Peyer's patch (tissue), 4 donors: ENCODE measurements at regions not wholly inside any gene's neighbourhood (a gene's known extent, or its start where the extent isn't known, plus 50 kb on each side); places are given as distances from the start of the nearest gene placed in this dataset.

Source experiments
- POLR2A ChIP-seq, 2 donors: fragments of 450-650 bp; IDR thresholded peaks; one replicate each; pipeline ENCODE4 v1.5.1; 2017; ENCODE audit warnings: antibody characterized with exemption in 2 of 2, mild to moderate bottlenecking in 2 of 2, moderate library complexity in 2 of 2
- TF ChIP-seq, protein P1 (sequence below), 6 experiments: fragments of 450-650 bp in 4 of 6; fragments of 200-600 bp in 2 of 6; sonication (generic) in 1 of 6; IDR thresholded peaks; one replicate each; pipeline ENCODE4 v1.5.1; 2017 to 2019; ENCODE audit warnings: antibody characterized with exemption in 6 of 6, mild to moderate bottlenecking in 3 of 6, moderate library complexity in 1 of 6

DNA sequence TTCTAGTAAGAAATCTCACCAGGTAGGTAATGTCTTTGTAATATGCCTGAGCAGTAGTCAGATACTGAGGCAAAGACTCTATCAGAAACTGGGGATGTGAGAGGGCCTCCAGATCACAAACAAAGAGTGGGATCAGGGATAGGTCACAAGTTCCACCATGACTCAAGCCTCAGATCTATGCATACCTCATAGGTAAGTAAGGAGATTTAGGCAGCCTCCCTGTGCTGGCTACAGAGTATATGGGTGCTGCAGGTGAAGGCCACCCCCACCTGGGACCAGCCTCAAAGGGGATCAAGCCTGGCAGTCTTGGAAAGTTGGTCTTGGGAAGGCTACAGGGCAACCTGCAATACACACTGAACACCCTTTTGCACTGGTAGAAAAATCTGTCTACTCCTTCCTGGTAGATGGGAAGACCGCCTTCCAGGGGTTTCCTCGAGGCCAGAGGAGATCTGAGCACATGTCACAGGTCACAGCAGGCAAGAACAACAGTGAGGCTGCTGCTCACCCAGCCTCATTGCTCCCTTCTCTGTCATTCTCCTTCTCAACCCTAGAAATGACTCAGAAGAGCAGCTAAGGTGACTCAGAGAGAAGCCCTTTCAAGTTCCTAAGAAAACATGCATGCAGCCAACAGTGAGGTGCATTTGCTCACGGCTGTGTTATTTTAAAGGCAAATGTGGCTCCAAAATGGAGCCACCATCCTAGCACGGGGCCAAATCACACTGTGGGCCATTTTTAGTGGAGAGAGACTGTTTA is 143.4 kb upstream of the CDKN3 start:
- no peak for TF ChIP-seq POLR2A (IDR thresholded peaks at IDR 0.05)
- TF ChIP-seq, protein P1, sequence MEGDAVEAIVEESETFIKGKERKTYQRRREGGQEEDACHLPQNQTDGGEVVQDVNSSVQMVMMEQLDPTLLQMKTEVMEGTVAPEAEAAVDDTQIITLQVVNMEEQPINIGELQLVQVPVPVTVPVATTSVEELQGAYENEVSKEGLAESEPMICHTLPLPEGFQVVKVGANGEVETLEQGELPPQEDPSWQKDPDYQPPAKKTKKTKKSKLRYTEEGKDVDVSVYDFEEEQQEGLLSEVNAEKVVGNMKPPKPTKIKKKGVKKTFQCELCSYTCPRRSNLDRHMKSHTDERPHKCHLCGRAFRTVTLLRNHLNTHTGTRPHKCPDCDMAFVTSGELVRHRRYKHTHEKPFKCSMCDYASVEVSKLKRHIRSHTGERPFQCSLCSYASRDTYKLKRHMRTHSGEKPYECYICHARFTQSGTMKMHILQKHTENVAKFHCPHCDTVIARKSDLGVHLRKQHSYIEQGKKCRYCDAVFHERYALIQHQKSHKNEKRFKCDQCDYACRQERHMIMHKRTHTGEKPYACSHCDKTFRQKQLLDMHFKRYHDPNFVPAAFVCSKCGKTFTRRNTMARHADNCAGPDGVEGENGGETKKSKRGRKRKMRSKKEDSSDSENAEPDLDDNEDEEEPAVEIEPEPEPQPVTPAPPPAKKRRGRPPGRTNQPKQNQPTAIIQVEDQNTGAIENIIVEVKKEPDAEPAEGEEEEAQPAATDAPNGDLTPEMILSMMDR (IDR thresholded peaks at IDR 0.05) = no peak
